ES-I3 (cell line): ENCODE measurements at regions not wholly inside any gene's neighbourhood (a gene's known extent, or its start where the extent isn't known, plus 50 kb on each side); places are given as distances from the start of the nearest gene placed in this dataset.
"Not testable (repeated sequence)": the region's sequence is repeated elsewhere in the genome, so short reads cannot be mapped to it uniquely, and the experiment has no call there.

ENCODE experiments used
- H3K36me3 ChIP-seq: 2 replicates; pipeline ENCODE4 v1.6.1; 2013; ENCODE audit warnings: mild to moderate bottlenecking, low read length, control low read depth, moderate library complexity; ENCODE audit not compliant: insufficient read depth
- H3K4me1 ChIP-seq: 2 replicates; pipeline ENCODE4 v1.6.1; 2013; ENCODE audit warnings: mild to moderate bottlenecking, control low read depth, low read length; ENCODE audit not compliant: insufficient read depth
- H3K9ac ChIP-seq: 2 replicates; pipeline ENCODE4 v1.6.1; 2013; ENCODE audit warnings: low read depth, mild to moderate bottlenecking, low read length, moderate library complexity
- H3K9me3 ChIP-seq: 2 replicates; pipeline ENCODE4 v1.6.1; 2013; ENCODE audit warnings: mild to moderate bottlenecking, low read length, moderate library complexity; ENCODE audit not compliant: control insufficient read depth, insufficient read depth

- Histone ChIP-seq H3K9ac (no peak overlapping the region), H3K4me1 (no peaks in the 10 kb centered on the region), H3K36me3 (no peaks in the 10 kb centered on the region), H3K9me3 (no peaks in the 10 kb centered on the region)
These were observed 1915.0 kb upstream of the FLRT2 start for GRCh38 chr14:83614956-83615355.

GRCh38 chr14:83624541-83624940 lies 1905.4 kb upstream of the FLRT2 start:
- Histone ChIP-seq H3K4me1 (no peaks in the 10 kb centered on the region), H3K9me3 (no peaks in the 10 kb centered on the region), H3K36me3 (no peaks in the 10 kb centered on the region), H3K9ac (no peak overlapping the region)

- Histone ChIP-seq H3K9me3 (no peaks in the 10 kb centered on the region), H3K4me1 (peaks cover 4% of the 10 kb centered on the region; the same call in 1 of the 2 replicates), H3K36me3 (no peaks in the 10 kb centered on the region), H3K9ac (no peak overlapping the region)
These were observed 1897.6 kb upstream of the FLRT2 start for GRCh38 chr14:83632375-83632774.

- H3K9me3 ChIP-seq: no peaks in the 10 kb centered on the region
- no peaks in the 10 kb centered on the region for H3K36me3 ChIP-seq
- H3K4me1 ChIP-seq: peaks cover 4% of the 10 kb centered on the region; the same call in 1 of the 2 replicates
- peak overlapping the region; percentile 52; the same call in 1 of the 2 replicates for H3K9ac ChIP-seq
These were observed 1891.0 kb upstream of the FLRT2 start for GRCh38 chr14:83638748-83639504.

GRCh38 chr14:83639505-83639875 lies 1890.5 kb upstream of the FLRT2 start:
- peak overlapping the region; percentile 52; the same call in 1 of the 2 replicates for H3K9ac ChIP-seq
- not testable (repeated sequence) for H3K4me1 ChIP-seq, H3K9me3 ChIP-seq

GRCh38 chr14:83646228-83646627 lies 1883.7 kb upstream of the FLRT2 start:
- H3K36me3 ChIP-seq: no peaks in the 10 kb centered on the region
- no peaks in the 10 kb centered on the region for H3K4me1 ChIP-seq
- no peaks in the 10 kb centered on the region for H3K9me3 ChIP-seq
- no peak overlapping the region for H3K9ac ChIP-seq

More at GRCh38 chr14:83639505-83639875, 1890.5 kb upstream of the FLRT2 start:
- H3K36me3 ChIP-seq: not testable (repeated sequence)

GRCh38 chr14:83660597-83660996 lies 1869.3 kb upstream of the FLRT2 start:
- Histone ChIP-seq H3K4me1 (peaks cover 8% of the 10 kb centered on the region; the same call in 1 of the 2 replicates), H3K9ac (no peak overlapping the region), H3K9me3 (no peaks in the 10 kb centered on the region), H3K36me3 (no peaks in the 10 kb centered on the region)

- Histone ChIP-seq H3K36me3 (no peaks in the 10 kb centered on the region), H3K4me1 (peaks cover 8% of the 10 kb centered on the region; the same call in 1 of the 2 replicates), H3K9ac (no peak overlapping the region), H3K9me3 (no peaks in the 10 kb centered on the region)
These were observed 1865.6 kb upstream of the FLRT2 start for GRCh38 chr14:83664389-83664788.

- H3K36me3 ChIP-seq: no peaks in the 10 kb centered on the region
- no peaks in the 10 kb centered on the region for H3K4me1 ChIP-seq
- H3K9me3 ChIP-seq: no peaks in the 10 kb centered on the region
- H3K9ac ChIP-seq: no peak overlapping the region
These were observed 1840.7 kb upstream of the FLRT2 start for GRCh38 chr14:83689265-83689664.

GRCh38 chr14:83697099-83697498 lies 1832.8 kb upstream of the FLRT2 start:
- H3K4me1 ChIP-seq: no peaks in the 10 kb centered on the region
- H3K9me3 ChIP-seq: no peaks in the 10 kb centered on the region
- H3K36me3 ChIP-seq: no peaks in the 10 kb centered on the region
- no peak overlapping the region for H3K9ac ChIP-seq

GRCh38 chr14:83702619-83703018 lies 1827.3 kb upstream of the FLRT2 start:
- peaks cover 9% of the 10 kb centered on the region; the same call in 1 of the 2 replicates for H3K4me1 ChIP-seq
- H3K9ac ChIP-seq: no peak overlapping the region
- H3K36me3 ChIP-seq: no peaks in the 10 kb centered on the region
- no peaks in the 10 kb centered on the region for H3K9me3 ChIP-seq

- Histone ChIP-seq H3K4me1 (peaks cover 9% of the 10 kb centered on the region; the same call in 1 of the 2 replicates), H3K9me3 (peaks cover 3% of the 10 kb centered on the region; the same call in 1 of the 2 replicates), H3K9ac (no peak overlapping the region), H3K36me3 (no peaks in the 10 kb centered on the region)
These were observed 1823.6 kb upstream of the FLRT2 start for GRCh38 chr14:83706231-83706954.

GRCh38 chr14:83707056-83707455 lies 1822.9 kb upstream of the FLRT2 start:
- Histone ChIP-seq H3K4me1 (peaks cover 9% of the 10 kb centered on the region; the same call in 1 of the 2 replicates), H3K9me3 (peaks cover 3% of the 10 kb centered on the region; the same call in 1 of the 2 replicates), H3K36me3 (no peaks in the 10 kb centered on the region), H3K9ac (no peak overlapping the region)

GRCh38 chr14:83709116-83709515 lies 1820.8 kb upstream of the FLRT2 start:
- Histone ChIP-seq H3K36me3 (no peaks in the 10 kb centered on the region), H3K4me1 (peaks cover 9% of the 10 kb centered on the region; the same call in 1 of the 2 replicates), H3K9ac (no peak overlapping the region), H3K9me3 (peaks cover 3% of the 10 kb centered on the region; the same call in 1 of the 2 replicates)

GRCh38 chr14:83711046-83711445 lies 1818.9 kb upstream of the FLRT2 start:
- no peak overlapping the region for H3K9ac ChIP-seq
- H3K4me1 ChIP-seq: peaks cover 9% of the 10 kb centered on the region; the same call in 1 of the 2 replicates
- H3K36me3 ChIP-seq: no peaks in the 10 kb centered on the region
- peaks cover 3% of the 10 kb centered on the region; the same call in 1 of the 2 replicates for H3K9me3 ChIP-seq
